ENCODE measurements at regions not wholly inside any gene's neighbourhood (a gene's known extent, or its start where the extent isn't known, plus 50 kb on each side); places are given as distances from the start of the nearest gene placed in this dataset.
A peak's percentile ranks its signal among the peaks of the same experiment; 100 is the strongest.
"Not testable (repeated sequence)": the region's sequence is repeated elsewhere in the genome, so short reads cannot be mapped to it uniquely, and the experiment has no call there.

- not testable (repeated sequence) for FAIRE-seq; DNase-seq (ENCODE audit: insufficient read length, low spot score)
These were observed 454.2 kb downstream of the TP53TG3F start for GRCh38 chr16:33913601-33914000.

GRCh38 chr16:33920761-33921545 lies 461.5 kb downstream of the TP53TG3F start:
- FAIRE-seq; DNase-seq (ENCODE audit: insufficient read length, low spot score): not testable (repeated sequence)

- FAIRE-seq; DNase-seq (ENCODE audit: insufficient read length, low spot score): not testable (repeated sequence)
These were observed 463.5 kb downstream of the TP53TG3F start for GRCh38 chr16:33922914-33923313.

GRCh38 chr16:33928026-33928425 lies 468.6 kb downstream of the TP53TG3F start:
- not testable (repeated sequence) for FAIRE-seq; DNase-seq (ENCODE audit: insufficient read length, low spot score)

DNA sequence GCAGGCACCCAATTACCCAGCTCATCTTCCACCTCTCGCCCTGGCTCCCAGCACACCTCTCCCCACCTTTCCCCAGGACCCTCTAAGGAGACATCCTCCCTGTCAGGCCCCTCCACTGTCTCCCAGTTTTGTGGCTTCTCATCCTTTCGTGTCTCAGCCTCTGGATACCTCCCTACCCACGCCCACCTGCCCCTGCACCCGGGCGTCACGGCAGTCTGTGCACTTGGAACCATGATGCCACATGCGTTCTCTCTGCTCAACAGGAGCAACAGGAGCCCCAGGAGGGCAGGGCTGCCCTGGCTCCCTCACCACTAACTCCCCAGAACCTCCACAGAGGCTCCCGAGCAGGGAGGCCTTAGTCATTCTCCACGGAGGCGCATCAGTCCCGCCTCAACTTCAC lies 472.8 kb downstream of the TP53TG3F start:
- not testable (repeated sequence) for FAIRE-seq; DNase-seq (ENCODE audit: insufficient read length, low spot score)

- FAIRE-seq = peak; percentile 64
- not testable (repeated sequence) for DNase-seq (ENCODE audit: insufficient read length, low spot score)
These were observed 473.6 kb downstream of the TP53TG3F start for GRCh38 chr16:33933039-33933438.

- FAIRE-seq; DNase-seq (ENCODE audit: insufficient read length, low spot score): not testable (repeated sequence)
These were observed 476.4 kb downstream of the TP53TG3F start for GRCh38 chr16:33935766-33936165.

DNA sequence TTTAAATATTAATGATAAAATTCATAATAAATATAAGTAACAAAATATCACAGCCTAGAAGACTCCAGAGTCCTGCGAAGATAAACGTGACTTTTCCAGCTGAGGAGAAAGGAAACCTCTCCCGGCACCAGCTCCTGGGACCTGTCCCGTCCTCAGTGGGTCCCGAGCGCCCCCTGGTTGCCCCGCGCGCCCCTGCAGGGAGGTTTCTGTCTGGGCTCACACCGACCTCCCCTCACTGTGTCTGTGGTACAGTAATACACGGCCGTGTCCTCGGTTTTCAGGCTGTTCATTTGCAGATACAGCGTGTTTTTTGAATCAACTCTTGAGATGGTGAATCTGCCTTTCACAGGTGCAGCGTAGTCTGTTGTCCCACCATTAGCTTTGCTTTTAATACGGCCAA lies 478.7 kb downstream of the TP53TG3F start:
- DNase-seq (ENCODE audit: insufficient read length, low spot score); FAIRE-seq: not testable (repeated sequence)

- not testable (repeated sequence) for DNase-seq (ENCODE audit: insufficient read length, low spot score); FAIRE-seq
These were observed 502.1 kb downstream of the TP53TG3F start for GRCh38 chr16:33961536-33961935.

DNA sequence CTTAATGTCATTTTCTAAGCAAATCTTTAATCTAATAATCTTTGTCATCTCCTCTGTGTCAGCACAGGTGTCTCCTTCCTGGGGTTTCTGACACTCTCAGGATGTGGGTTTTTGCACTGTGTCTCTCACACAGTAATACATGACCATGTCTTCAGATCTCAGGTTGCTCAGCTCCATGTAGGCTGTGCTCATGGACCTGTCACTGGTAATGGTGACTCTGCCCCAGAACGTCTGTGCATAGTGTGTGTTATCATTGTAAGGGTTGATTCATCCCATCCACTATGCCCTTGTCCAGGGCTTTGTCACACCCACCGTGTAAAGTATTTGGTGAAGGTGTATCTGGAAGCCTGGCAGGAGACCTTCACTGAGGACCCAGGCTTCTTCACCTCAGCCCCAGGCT lies 506.1 kb downstream of the TP53TG3F start:
- not testable (repeated sequence) for DNase-seq (ENCODE audit: insufficient read length, low spot score); FAIRE-seq

- not testable (repeated sequence) for FAIRE-seq
These were observed 507.4 kb downstream of the TP53TG3F start for GRCh38 chr16:33966855-33967254.

DNA sequence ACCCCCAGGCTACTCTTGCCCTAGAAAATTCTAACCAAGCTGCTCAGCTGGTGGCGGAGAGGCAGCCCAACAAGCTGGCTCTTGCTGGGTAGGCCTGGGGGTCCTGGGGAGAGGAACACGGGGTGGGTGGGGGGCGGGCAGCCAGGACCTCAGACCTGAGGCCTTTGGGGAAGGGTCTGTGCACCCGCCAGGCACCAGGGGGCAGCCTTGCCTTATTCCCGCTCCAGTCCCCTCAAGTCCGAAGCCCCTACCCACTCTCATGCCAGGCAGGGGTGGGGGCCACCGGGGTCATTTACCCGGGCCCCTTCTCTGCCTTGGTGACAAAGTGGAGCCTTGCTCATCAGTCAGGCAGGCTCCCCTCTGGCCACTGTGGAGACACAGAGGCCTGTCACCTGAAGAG lies 515.1 kb downstream of the TP53TG3F start:
- FAIRE-seq; DNase-seq (ENCODE audit: insufficient read length, low spot score): not testable (repeated sequence)

More at GRCh38 chr16:33966855-33967254, 507.4 kb downstream of the TP53TG3F start:
- DNase-seq (ENCODE audit: insufficient read length, low spot score) = not testable (repeated sequence)

DNA sequence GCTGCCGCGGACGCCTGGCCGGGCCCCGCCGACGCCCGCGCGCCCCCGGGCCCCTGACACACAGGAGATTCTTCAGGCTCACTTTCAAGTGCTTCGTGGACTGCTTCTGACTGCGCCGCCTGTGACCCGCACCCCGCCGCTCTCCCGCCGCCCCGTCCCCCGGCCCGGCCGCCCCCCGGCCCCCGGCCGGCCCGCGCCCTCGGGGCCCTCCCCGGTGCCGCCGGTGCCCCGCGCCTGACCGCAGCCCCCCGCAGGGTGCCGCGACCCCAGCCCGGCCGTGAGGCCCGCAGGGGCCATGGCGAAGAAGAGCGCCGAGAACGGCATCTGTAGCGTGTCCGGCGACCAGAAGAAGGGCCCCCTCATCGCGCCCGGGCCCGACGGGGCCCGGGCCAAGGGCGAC lies 516.3 kb downstream of the TP53TG3F start:
- FAIRE-seq; DNase-seq (ENCODE audit: insufficient read length, low spot score): not testable (repeated sequence)

DNA sequence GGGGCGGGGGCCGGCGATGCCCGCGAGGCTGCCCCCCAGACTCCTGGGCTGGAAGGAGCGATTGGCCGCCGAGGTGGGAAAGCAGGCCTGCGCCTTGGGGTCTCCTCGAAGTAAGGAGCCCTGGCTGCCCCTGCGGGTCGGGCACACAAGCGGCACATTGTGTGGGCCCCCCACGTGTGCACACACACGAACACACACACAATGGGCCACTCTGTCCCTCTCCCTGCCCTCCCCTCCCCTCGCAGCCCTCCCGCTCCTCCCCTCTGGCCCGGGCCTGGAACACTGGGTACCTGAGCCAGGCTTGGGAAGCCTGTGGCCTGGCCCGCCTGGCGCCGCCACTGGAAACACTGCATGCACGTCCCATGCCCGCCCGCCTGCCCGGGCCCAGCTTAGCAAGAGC lies 517.1 kb downstream of the TP53TG3F start:
- DNase-seq (ENCODE audit: insufficient read length, low spot score); FAIRE-seq: not testable (repeated sequence)

GRCh38 chr16:33978784-33979183 lies 519.4 kb downstream of the TP53TG3F start:
- not testable (repeated sequence) for FAIRE-seq; DNase-seq (ENCODE audit: insufficient read length, low spot score)

- not testable (repeated sequence) for DNase-seq (ENCODE audit: insufficient read length, low spot score); FAIRE-seq
These were observed 520.2 kb downstream of the TP53TG3F start for GRCh38 chr16:33979613-33980012.

- not testable (repeated sequence) for FAIRE-seq; DNase-seq (ENCODE audit: insufficient read length, low spot score)
These were observed 521.3 kb downstream of the TP53TG3F start for GRCh38 chr16:33980736-33981135.

GRCh38 chr16:33984428-33984827 lies 525.0 kb downstream of the TP53TG3F start:
- FAIRE-seq; DNase-seq (ENCODE audit: insufficient read length, low spot score): not testable (repeated sequence)

DNA sequence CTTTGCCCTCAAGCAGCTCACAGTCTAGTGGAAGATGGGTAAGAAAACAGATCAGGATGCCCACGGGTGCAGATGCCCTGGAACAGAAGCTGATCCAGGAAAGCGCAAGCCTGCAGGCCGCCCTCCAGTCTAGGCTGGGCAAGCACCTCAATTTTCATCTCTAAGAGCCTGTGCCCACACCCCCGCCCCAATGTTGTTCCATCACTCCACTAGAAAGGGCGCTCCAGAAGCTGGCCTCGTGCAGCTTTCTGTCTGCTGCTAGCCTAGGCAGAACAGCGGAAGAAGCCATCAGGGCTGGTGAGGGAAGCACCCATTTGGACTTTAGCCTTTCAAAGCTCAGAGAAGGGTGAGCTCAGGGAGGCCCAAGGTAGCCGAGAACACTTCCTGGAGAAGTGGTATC lies 527.1 kb downstream of the TP53TG3F start:
- not testable (repeated sequence) for FAIRE-seq; DNase-seq (ENCODE audit: insufficient read length, low spot score)

DNA sequence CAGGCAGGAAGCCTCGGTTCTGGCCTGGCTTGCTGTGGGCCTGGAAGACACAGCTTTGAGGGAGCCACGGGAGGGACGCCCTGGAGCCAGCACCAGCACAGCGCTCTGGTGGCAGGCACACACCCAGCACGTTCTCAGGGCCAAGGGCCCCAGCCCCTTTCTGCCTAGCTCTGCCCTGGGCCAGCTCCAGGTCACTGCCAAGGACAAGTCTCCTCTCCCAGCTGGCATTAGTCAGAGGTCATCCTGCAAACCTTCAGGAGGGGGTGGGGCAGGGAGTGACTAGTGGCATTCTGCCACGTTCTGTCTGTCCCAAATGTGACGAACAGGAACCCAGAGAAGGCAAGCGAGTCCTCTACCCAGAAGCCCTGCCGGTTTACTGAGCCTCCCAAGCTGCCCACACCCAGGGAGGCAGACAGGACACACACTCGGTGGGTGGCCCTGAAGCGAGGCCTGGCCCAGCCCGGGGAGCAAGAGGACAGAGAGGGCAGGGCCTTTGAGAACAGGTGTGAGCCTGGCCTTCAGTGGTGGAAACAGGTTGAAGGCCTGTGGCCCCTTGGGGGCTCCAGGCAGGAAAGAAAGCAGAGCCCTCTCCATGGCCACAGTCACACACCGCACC lies 528.0 kb downstream of the TP53TG3F start:
- DNase-seq (ENCODE audit: insufficient read length, low spot score); FAIRE-seq: not testable (repeated sequence)

GRCh38 chr16:33988012-33988411 lies 528.6 kb downstream of the TP53TG3F start:
- not testable (repeated sequence) for FAIRE-seq; DNase-seq (ENCODE audit: insufficient read length, low spot score)
